Head of caudate nucleus (tissue), 42 donors: ENCODE measurements at regions not wholly inside any gene's neighbourhood (a gene's known extent, or its start where the extent isn't known, plus 50 kb on each side); places are given as distances from the start of the nearest gene placed in this dataset.
A peak's percentile ranks its signal among the peaks of the same experiment; 100 is the strongest.

Source experiments
- DNase-seq, 42 donors: peaks; one replicate each; pipeline versions ENCODE4 v3.0.0 to v3.0.0-alpha.2; 2020 to 2021; ENCODE audit warnings: mixed read lengths in 7 of 42
- intact Hi-C: fragments of 100-400 bp; cut with DNase I; formaldehyde crosslinking; loops from one replicate; pipeline ENCODE4 v1.15.0; 2022

- DNase-seq: peak in 9 of 42 donors; percentile 5 to 42 (median 11)
- intact Hi-C loops: no loop called here
Observed at GRCh38 chr16:14364386-14365199, 265.5 kb downstream of the PARN start.

GRCh38 chr16:14364112-14364385 is 266.0 kb downstream of the PARN start:
- intact Hi-C loops: no loop called here
- DNase-seq: no peak

- intact Hi-C loops: no loop called here
- DNase-seq: no peak
Observed at GRCh38 chr16:14362774-14363371, 267.2 kb downstream of the PARN start.

GRCh38 chr16:14360326-14361037 is 269.6 kb downstream of the PARN start:
- intact Hi-C loops: no loop called here
- DNase-seq: no peak

- intact Hi-C loops: no loop called here
- no peak for DNase-seq
Observed at GRCh38 chr16:14358697-14359305, 271.3 kb downstream of the PARN start.

GRCh38 chr16:14357328-14357727 is 272.7 kb downstream of the PARN start:
- intact Hi-C loops: no loop called here
- no peak for DNase-seq

- no peak for DNase-seq
- intact Hi-C loops: no loop called here
Observed at GRCh38 chr16:14356064-14356463, 274.0 kb downstream of the PARN start.

GRCh38 chr16:14354561-14355351 is 275.3 kb downstream of the PARN start:
- peak in 2 of 42 donors; percentile 7 to 8 for DNase-seq
- intact Hi-C loops: no loop called here

GRCh38 chr16:14353340-14353739 is 276.7 kb downstream of the PARN start:
- intact Hi-C loops: no loop called here
- no peak for DNase-seq

- no peak for DNase-seq
- intact Hi-C loops: no loop called here
Observed at GRCh38 chr16:14351647-14352046, 278.4 kb downstream of the PARN start.

- intact Hi-C loops: no loop called here
- no peak for DNase-seq
Observed at GRCh38 chr16:14350626-14351025, 279.4 kb downstream of the PARN start.

GRCh38 chr16:14350081-14350480 is 279.0 kb downstream of the MRTFB start:
- intact Hi-C loops: no loop called here
- no peak for DNase-seq

GRCh38 chr16:14347706-14348105 is 276.6 kb downstream of the MRTFB start:
- DNase-seq: no peak
- intact Hi-C loops: no loop called here

- DNase-seq: no peak
- intact Hi-C loops: no loop called here
Observed at GRCh38 chr16:14346278-14347142, 275.4 kb downstream of the MRTFB start.

- intact Hi-C loops: no loop called here
Observed at GRCh38 chr16:14345512-14346115, 274.5 kb downstream of the MRTFB start.

GRCh38 chr16:14344945-14345344 is 273.8 kb downstream of the MRTFB start:
- intact Hi-C loops: no loop called here
- DNase-seq: no peak

More at GRCh38 chr16:14345512-14346115, 274.5 kb downstream of the MRTFB start:
- DNase-seq: no peak

- intact Hi-C loops: no loop called here
- no peak for DNase-seq
Observed at GRCh38 chr16:14344292-14344691, 273.2 kb downstream of the MRTFB start.
